ENCODE measurements at regions not wholly inside any gene's neighbourhood (a gene's known extent, or its start where the extent isn't known, plus 50 kb on each side); places are given as distances from the start of the nearest gene placed in this dataset.

DNA sequence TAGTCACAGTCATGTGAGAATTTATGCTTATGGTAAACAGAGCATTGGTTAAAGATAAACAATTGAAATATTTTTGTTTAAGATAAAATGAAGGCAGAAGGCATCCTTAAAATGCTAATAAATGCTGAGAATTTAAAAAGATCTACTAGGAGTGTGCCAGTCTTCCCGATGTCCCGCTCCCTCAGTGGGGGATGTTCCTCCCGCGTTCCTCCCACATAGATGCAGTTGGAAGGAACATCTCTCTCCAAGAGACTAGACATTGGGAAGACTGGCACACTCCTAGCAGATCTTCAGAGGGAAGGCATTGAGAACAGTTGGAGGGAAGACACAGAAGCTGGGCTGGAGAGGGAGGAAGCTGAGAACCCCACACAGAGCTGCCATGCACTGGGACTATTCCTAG, 203.3 kb downstream of the EDN1 start:
- no peak for TF ChIP-seq REST (IDR thresholded peaks at IDR 0.05; ENCODE audit: borderline replicate concordance)
- no peak for TF ChIP-seq CTCF (IDR thresholded peaks at IDR 0.05; ENCODE audit: poor library complexity, severe bottlenecking)
- no peak for TF ChIP-seq EP300 (conservative IDR thresholded peaks at IDR 0.05; ENCODE audit: poor library complexity, severe bottlenecking)
- TF ChIP-seq EZH2 (IDR thresholded peaks at IDR 0.05; ENCODE audit: borderline replicate concordance, insufficient read depth, low read length, poor library complexity, severe bottlenecking), result no peak
